ENCODE measurements at regions not wholly inside any gene's neighbourhood (a gene's known extent, or its start where the extent isn't known, plus 50 kb on each side); places are given as distances from the start of the nearest gene placed in this dataset.
A peak's percentile ranks its signal among the peaks of the same experiment; 100 is the strongest.

DNA sequence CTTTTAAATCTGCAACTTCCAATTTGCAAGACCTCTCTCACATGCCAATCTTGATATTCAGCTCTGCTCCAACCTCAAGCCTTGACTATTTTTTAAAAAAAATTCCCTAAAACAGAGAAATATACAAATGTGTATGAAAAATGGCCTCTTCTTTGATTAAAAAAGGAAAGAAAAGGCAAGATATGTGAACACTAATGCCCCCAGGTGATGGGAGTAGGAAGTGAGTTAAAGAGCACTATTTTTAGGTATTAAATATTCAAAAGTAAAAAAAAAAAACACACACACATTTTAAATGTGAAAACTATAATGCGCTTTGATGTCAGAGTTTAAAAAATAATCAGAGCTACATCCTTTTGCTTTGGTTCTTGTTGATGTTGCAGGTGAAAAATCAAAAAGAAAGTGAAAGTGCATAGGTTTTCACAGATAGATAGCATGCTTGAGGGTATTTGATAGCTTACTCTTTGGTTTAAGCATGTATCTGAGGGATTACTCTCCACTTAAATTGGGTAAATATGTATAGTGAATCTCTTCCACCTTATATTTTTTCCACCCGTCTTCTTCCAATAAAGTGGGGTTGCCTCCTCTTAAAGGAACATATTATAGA, 406.0 kb upstream of the POU3F3 start:
- Mint-ChIP-seq H3K27ac (no peak overlapping the region), H3K4me1 (ENCODE audit: low read depth) (peaks cover 20% of the 10 kb centered on the region), H3K9me3 (no peaks in the 10 kb centered on the region), H3K4me3 (peak overlapping the region; percentile 70), H3K36me3 (ENCODE audit: low read depth) (no peaks in the 10 kb centered on the region), H3K27me3 (no peaks in the 10 kb centered on the region)
- ChIA-PET CTCF (no interaction called here), POLR2A (interaction anchor here (1.1 kb wide), 1 partner anchor 14 kb away, joined by 3 read pairs; no protein-coding TSS in a partner anchor)
- Histone ChIP-seq H3K9me3 (ENCODE audit: control insufficient read depth in 1 of 2, insufficient read depth in 1 of 2, low read length in 2 of 2) (peaks cover 0 to 4% of the 10 kb centered on the region in 2 experiments), H3K27me3 (ENCODE audit: control insufficient read depth in 1 of 2, insufficient read depth in 2 of 2, low read length in 2 of 2) (no peaks in the 10 kb centered on the region), H3K27ac (ENCODE audit: low read depth in 1 of 2, low read length in 2 of 2) (no peak overlapping the region), H3K4me3 (ENCODE audit: low read length) (peak overlapping the region; percentile 12), H3K4me1 (ENCODE audit: insufficient read depth, low read length) (no peaks in the 10 kb centered on the region), H3K36me3 (ENCODE audit: insufficient read depth, low read length) (no peaks in the 10 kb centered on the region)
- intact Hi-C loops (cut with DNase I, micrococcal nuclease) = loop anchor here in 1 of 2 experiments (5.0 kb wide), 1 partner anchor 1606 kb away; no protein-coding TSS in a partner anchor
- ATAC-seq (ENCODE audit: poor library complexity) (no peak), DNase-seq (peak in 2 of 14 experiments; percentile 9 to 11)
- TF ChIP-seq CTCF (IDR thresholded peaks at IDR 0.05) = no peak

DNA sequence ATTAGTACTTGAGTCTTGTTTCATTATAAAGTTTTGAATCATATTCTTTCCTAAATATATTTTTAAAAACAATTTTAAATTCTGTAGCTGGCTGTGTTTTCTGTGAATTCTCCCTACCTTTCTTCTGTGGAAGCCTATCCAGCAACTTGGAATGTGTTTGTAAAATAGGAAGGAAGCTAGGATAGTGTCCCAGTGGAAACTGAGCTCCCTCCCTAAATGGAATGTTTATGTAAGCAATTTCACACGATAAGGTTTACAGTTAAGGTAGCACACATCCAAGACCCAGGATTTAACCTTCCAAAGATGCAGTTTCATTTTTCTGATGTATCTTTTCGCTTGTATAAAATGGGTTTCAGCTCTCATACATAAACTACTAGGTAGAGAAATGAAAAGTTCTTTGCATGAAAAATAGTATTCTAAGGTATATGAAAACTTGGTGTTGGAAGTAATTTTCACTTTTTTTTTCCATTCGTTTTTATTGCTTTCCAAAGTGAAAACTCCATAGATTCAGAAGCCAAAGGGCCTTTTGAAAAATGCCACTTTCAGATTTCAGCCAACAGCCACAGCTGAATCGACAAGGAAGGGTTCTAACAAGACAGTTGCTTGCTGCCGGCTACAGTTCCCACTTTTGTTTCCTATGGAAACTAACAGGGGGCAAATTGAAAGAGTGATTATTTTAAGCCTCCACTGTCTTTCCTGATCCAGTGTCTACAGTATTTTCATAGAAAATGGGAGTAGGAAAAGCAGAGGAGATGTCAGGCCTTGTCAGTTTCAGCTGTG, 405.1 kb upstream of the POU3F3 start:
- no peaks in the 10 kb centered on the region for H3K9me3 Mint-ChIP-seq
- TF ChIP-seq CTCF (IDR thresholded peaks at IDR 0.05) = no peak
- POLR2A ChIA-PET = interaction anchor here (1.1 kb wide), 1 partner anchor 15 kb away, joined by 3 read pairs; no protein-coding TSS in a partner anchor
- DNase-seq (no peak), ATAC-seq (ENCODE audit: poor library complexity) (no peak)
- intact Hi-C loops (cut with DNase I, micrococcal nuclease) = loop anchor here in 1 of 2 experiments (5.0 kb wide), 1 partner anchor 1607 kb away; no protein-coding TSS in a partner anchor
- no peak overlapping the region for H3K4me3 Mint-ChIP-seq
- H3K4me3 ChIP-seq (ENCODE audit: low read length) = no peak overlapping the region
- no peak overlapping the region for H3K27ac ChIP-seq (ENCODE audit: low read depth in 1 of 2, low read length in 2 of 2)
- no peaks in the 10 kb centered on the region for H3K36me3 Mint-ChIP-seq (ENCODE audit: low read depth)
- no peaks in the 10 kb centered on the region for H3K36me3 ChIP-seq (ENCODE audit: insufficient read depth, low read length)
- H3K27me3 Mint-ChIP-seq = no peaks in the 10 kb centered on the region
- no peak overlapping the region for H3K27ac Mint-ChIP-seq
- no peaks in the 10 kb centered on the region for H3K9me3 ChIP-seq (ENCODE audit: control insufficient read depth in 1 of 2, insufficient read depth in 1 of 2, low read length in 2 of 2)
- H3K27me3 ChIP-seq (ENCODE audit: control insufficient read depth in 1 of 2, insufficient read depth in 2 of 2, low read length in 2 of 2) = no peaks in the 10 kb centered on the region
- H3K4me1 Mint-ChIP-seq (ENCODE audit: low read depth) = peaks cover 20% of the 10 kb centered on the region
- no peaks in the 10 kb centered on the region for H3K4me1 ChIP-seq (ENCODE audit: insufficient read depth, low read length)
- CTCF ChIA-PET = no interaction called here

- no peaks in the 10 kb centered on the region for H3K27me3 ChIP-seq (ENCODE audit: control insufficient read depth in 1 of 2, insufficient read depth in 2 of 2, low read length in 2 of 2)
- Mint-ChIP-seq H3K36me3 (ENCODE audit: low read depth) (no peaks in the 10 kb centered on the region), H3K9me3 (peaks cover 2% of the 10 kb centered on the region), H3K27me3 (no peaks in the 10 kb centered on the region), H3K27ac (no peak overlapping the region), H3K4me3 (no peak overlapping the region), H3K4me1 (ENCODE audit: low read depth) (peaks cover 18% of the 10 kb centered on the region)
- intact Hi-C loops (cut with DNase I, micrococcal nuclease) = no loop called here
- no peak overlapping the region for H3K27ac ChIP-seq (ENCODE audit: low read depth in 1 of 2, low read length in 2 of 2)
- H3K36me3 ChIP-seq (ENCODE audit: insufficient read depth, low read length) = no peaks in the 10 kb centered on the region
- H3K4me3 ChIP-seq (ENCODE audit: low read length) = no peak overlapping the region
- DNase-seq = no peak
- no peak for TF ChIP-seq CTCF (IDR thresholded peaks at IDR 0.05)
- ChIA-PET CTCF (no interaction called here), POLR2A (no interaction called here)
- H3K9me3 ChIP-seq (ENCODE audit: control insufficient read depth in 1 of 2, insufficient read depth in 1 of 2, low read length in 2 of 2) = no peaks in the 10 kb centered on the region
- no peak for ATAC-seq (ENCODE audit: poor library complexity)
- no peaks in the 10 kb centered on the region for H3K4me1 ChIP-seq (ENCODE audit: insufficient read depth, low read length)
Measured at GRCh38 chr2:104452558-104452957, 401.4 kb upstream of the POU3F3 start.
